PC-3 (cell line): ENCODE measurements at regions not wholly inside any gene's neighbourhood (a gene's known extent, or its start where the extent isn't known, plus 50 kb on each side); places are given as distances from the start of the nearest gene placed in this dataset.

Experiments used
- ATAC-seq: fragments of 200-7000 bp; cut with Tn5 transposase; 2 replicates; pipeline ENCODE4 v1.9.1; 2020; ENCODE audit warnings: mild to moderate bottlenecking, moderate library complexity
- BruUV-seq: library from RNA; stranded (reverse); fragments of 400-500 nt; replicated peaks from 2 replicates; lab custom pipeline; 2021; lab: Mats Ljungman, UMichigan
- CTCF ChIA-PET: fragments of 300-600 bp; sonication (Branson Sonifier 250); formaldehyde crosslinking; loops from one replicate; lab custom pipeline; 2022; ENCODE audit warnings: antibody characterized with exemption; lab: Charles Lee
- POLR2A ChIA-PET: fragments of 300-600 bp; sonication (Branson Sonifier 250); formaldehyde crosslinking; loops from one replicate; lab custom pipeline; 2022; ENCODE audit warnings: antibody characterized with exemption; ENCODE audit not compliant: unreplicated experiment; lab: Charles Lee
- DNase-seq: peaks from one replicate; pipeline ENCODE4 v3.0.0-alpha.2; 2015
- H2AFZ ChIP-seq: fragments of 300-600 bp; sonication (generic); 2 replicates; pipeline ENCODE4 v1.6.0; 2016; ENCODE audit warnings: antibody characterized with exemption, low read length
- H3F3A ChIP-seq: fragments of 300-600 bp; sonication (generic); one replicate; pipeline ENCODE4 v1.6.0; 2017; ENCODE audit warnings: antibody characterized with exemption, low read length, control low read depth, mild to moderate bottlenecking; ENCODE audit not compliant: unreplicated experiment
- H3K27ac ChIP-seq: fragments of 300-600 bp; sonication (generic); 2 replicates; pipeline ENCODE4 v1.5.1; 2016; ENCODE audit warnings: mild to moderate bottlenecking, low read length
- H3K27me3 ChIP-seq: fragments of 300-600 bp; sonication (generic); 2 replicates; pipeline ENCODE4 v1.6.1; 2016; ENCODE audit warnings: low read length, mixed read lengths
- H3K36me3 ChIP-seq: fragments of 300-600 bp; sonication (generic); 2 replicates; pipeline ENCODE4 v1.6.1; 2016; ENCODE audit warnings: low read depth, mixed run types, low read length, mixed read lengths
- H3K4me1 ChIP-seq: fragments of 300-600 bp; sonication (generic); 2 replicates; pipeline ENCODE4 v1.5.1; 2016; ENCODE audit warnings: low read length; ENCODE audit not compliant: insufficient read depth
- H3K4me2 ChIP-seq: fragments of 300-600 bp; sonication (generic); 2 replicates; pipeline ENCODE4 v1.6.0; 2016; ENCODE audit warnings: low read length
- H3K4me3 ChIP-seq: fragments of 300-600 bp; sonication (generic); 2 replicates; pipeline ENCODE4 v1.5.1; 2016; ENCODE audit warnings: mild to moderate bottlenecking, low read length, mixed read lengths
- H3K79me2 ChIP-seq: fragments of 300-600 bp; sonication (generic); 2 replicates; pipeline ENCODE4 v1.6.1; 2017; ENCODE audit warnings: low read length, mixed read lengths
- H3K9ac ChIP-seq: fragments of 300-600 bp; sonication (generic); 2 replicates; pipeline ENCODE4 v1.6.0; 2016; ENCODE audit warnings: mild to moderate bottlenecking, low read length
- H3K9me2 ChIP-seq: fragments of 300-600 bp; sonication (generic); replicated peaks from 2 replicates; pipeline ENCODE4 v1.6.1; 2016; ENCODE audit warnings: mixed run types, low read length, mixed read lengths
- H3K9me3 ChIP-seq: fragments of 300-600 bp; sonication (generic); 2 replicates; pipeline ENCODE4 v1.6.1; 2016; ENCODE audit warnings: low read length, mixed read lengths
- H4K20me1 ChIP-seq: fragments of 300-600 bp; sonication (generic); 2 replicates; pipeline ENCODE4 v1.6.1; 2016; ENCODE audit warnings: low read length, mixed read lengths
- EZH2 ChIP-seq: fragments of 300-600 bp; sonication (generic); IDR thresholded peaks from one replicate; pipeline ENCODE4 v1.6.1; 2017; ENCODE audit warnings: antibody characterized with exemption, mild to moderate bottlenecking, low read length; ENCODE audit not compliant: unreplicated experiment
- EZH2phosphoT487 ChIP-seq: fragments of 300-600 bp; sonication (generic); IDR thresholded peaks from 2 replicates; pipeline ENCODE4 v1.6.1; 2018; ENCODE audit warnings: mild to moderate bottlenecking, antibody characterized with exemption, low read length, borderline replicate concordance
- intact Hi-C: fragments of 100-400 bp; cut with micrococcal nuclease; formaldehyde crosslinking; loops from 2 replicates; pipeline ENCODE4 v1.9.0; 2023
- TF ChIP-seq, protein P1 (sequence below): fragments of 300-600 bp; sonication (generic); conservative IDR thresholded peaks from 2 replicates; pipeline ENCODE4 v1.5.1; 2017; ENCODE audit warnings: antibody characterized with exemption, low read depth, mild to moderate bottlenecking, low read length

GRCh38 chr3:18044191-18044590 lies 301.8 kb upstream of the TBC1D5 start:
- Histone ChIP-seq H3K9ac (no peak overlapping the region), H3K4me3 (no peak overlapping the region), H3F3A (no peaks in the 10 kb centered on the region), H3K4me1 (no peaks in the 10 kb centered on the region), H4K20me1 (no peaks in the 10 kb centered on the region), H2AFZ (no peak overlapping the region), H3K79me2 (no peaks in the 10 kb centered on the region), H3K27me3 (no peaks in the 10 kb centered on the region), H3K9me2 (0 out of 2 replicates have a peak, but pooled peaks cover 4% of the 10 kb centered on the region), H3K4me2 (no peak overlapping the region), H3K27ac (no peak overlapping the region), H3K9me3 (no peaks in the 10 kb centered on the region), H3K36me3 (no peaks in the 10 kb centered on the region)
- TF ChIP-seq, protein P1, sequence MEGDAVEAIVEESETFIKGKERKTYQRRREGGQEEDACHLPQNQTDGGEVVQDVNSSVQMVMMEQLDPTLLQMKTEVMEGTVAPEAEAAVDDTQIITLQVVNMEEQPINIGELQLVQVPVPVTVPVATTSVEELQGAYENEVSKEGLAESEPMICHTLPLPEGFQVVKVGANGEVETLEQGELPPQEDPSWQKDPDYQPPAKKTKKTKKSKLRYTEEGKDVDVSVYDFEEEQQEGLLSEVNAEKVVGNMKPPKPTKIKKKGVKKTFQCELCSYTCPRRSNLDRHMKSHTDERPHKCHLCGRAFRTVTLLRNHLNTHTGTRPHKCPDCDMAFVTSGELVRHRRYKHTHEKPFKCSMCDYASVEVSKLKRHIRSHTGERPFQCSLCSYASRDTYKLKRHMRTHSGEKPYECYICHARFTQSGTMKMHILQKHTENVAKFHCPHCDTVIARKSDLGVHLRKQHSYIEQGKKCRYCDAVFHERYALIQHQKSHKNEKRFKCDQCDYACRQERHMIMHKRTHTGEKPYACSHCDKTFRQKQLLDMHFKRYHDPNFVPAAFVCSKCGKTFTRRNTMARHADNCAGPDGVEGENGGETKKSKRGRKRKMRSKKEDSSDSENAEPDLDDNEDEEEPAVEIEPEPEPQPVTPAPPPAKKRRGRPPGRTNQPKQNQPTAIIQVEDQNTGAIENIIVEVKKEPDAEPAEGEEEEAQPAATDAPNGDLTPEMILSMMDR: no peak
- TF ChIP-seq EZH2: no peak
- ATAC-seq: no peak
- BruUV-seq: no TSS peak
- CTCF ChIA-PET: no interaction called here
- intact Hi-C loops: no loop called here
- POLR2A ChIA-PET: no interaction called here
- no peak for DNase-seq

DNA sequence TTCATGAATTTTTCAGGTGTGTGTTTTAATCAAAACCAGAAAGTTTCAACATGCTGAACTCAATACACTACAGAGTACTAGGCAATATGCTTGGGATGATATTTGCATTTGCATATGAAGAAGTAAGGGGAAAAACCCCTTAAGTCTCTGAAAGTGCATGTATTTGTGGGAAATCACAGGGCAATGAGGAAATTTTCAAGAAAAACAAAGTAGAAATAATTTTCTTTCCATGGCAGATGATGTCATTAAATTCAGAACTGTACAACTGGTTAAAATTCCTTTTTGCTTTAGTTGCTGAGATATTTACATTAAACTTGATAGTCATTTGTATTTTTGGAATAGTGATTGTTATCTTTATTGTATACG lies 294.0 kb upstream of the TBC1D5 start:
- Histone ChIP-seq H3K9me3 (no peaks in the 10 kb centered on the region), H3K4me2 (no peak overlapping the region), H3K36me3 (no peaks in the 10 kb centered on the region), H3K27me3 (no peaks in the 10 kb centered on the region), H3K9ac (no peak overlapping the region), H2AFZ (no peak overlapping the region), H3K4me1 (no peaks in the 10 kb centered on the region), H4K20me1 (no peaks in the 10 kb centered on the region), H3K79me2 (no peaks in the 10 kb centered on the region), H3K27ac (no peak overlapping the region), H3K4me3 (no peak overlapping the region), H3K9me2 (0 out of 2 replicates have a peak, but pooled peaks cover 5% of the 10 kb centered on the region), H3F3A (no peaks in the 10 kb centered on the region)
- POLR2A ChIA-PET: no interaction called here
- intact Hi-C loops: no loop called here
- CTCF ChIA-PET: no interaction called here
- DNase-seq (no peak), ATAC-seq (no peak)
- TF ChIP-seq, protein P1: no peak
- TF ChIP-seq EZH2: no peak
- no peak for TF ChIP-seq EZH2phosphoT487
- no TSS peak for BruUV-seq

DNA sequence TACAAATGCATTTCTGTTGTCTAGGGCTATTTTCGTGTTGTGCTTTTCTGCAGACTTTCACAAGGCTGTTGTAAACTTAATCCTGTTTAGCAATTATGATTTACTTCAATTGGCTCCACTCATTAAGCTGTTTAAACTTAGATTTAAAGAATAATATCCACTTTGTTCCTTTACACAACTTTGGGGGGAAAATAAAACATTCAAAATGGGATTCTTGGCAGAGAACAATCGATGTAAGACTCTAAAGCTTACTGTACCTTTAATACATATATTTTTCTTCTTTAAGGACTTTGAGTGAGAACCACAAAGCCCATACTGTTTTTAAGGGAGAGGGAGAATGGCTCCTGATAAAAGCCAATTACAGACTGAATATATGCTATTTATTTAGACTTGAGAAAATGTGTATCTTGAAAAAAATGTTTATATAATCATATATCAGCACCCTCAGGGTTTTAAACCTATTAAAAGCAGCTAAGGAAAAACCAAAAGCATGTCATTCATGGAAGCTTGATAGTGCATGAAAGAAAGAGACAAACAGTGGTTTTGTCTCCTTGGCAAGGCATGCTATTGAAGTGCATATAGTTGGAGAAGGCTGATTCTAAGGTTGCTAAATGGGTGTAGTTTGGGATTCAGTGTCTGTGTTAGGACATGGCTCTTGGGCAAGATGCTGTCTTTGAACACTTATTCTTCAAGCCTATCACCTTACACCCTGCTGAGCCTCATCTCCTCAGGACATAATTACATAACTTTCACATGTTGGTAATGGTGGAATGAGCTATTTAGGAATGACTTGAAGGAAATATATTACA lies 293.4 kb upstream of the TBC1D5 start:
- H3K4me2 ChIP-seq: no peak overlapping the region
- H3K27me3 ChIP-seq: no peaks in the 10 kb centered on the region
- intact Hi-C loops: no loop called here
- TF ChIP-seq EZH2phosphoT487 (no peak), EZH2 (no peak)
- TF ChIP-seq, protein P1: no peak
- H3K4me3 ChIP-seq: no peak overlapping the region
- H3K27ac ChIP-seq: no peak overlapping the region
- no peaks in the 10 kb centered on the region for H3K9me3 ChIP-seq
- H3F3A ChIP-seq: no peaks in the 10 kb centered on the region
- DNase-seq: no peak
- H4K20me1 ChIP-seq: no peaks in the 10 kb centered on the region
- ChIA-PET CTCF (no interaction called here), POLR2A (no interaction called here)
- H3K9me2 ChIP-seq: 0 out of 2 replicates have a peak, but pooled peaks cover 5% of the 10 kb centered on the region
- BruUV-seq: no TSS peak
- no peak overlapping the region for H2AFZ ChIP-seq
- no peaks in the 10 kb centered on the region for H3K4me1 ChIP-seq
- no peak for ATAC-seq
- no peak overlapping the region for H3K9ac ChIP-seq
- no peaks in the 10 kb centered on the region for H3K79me2 ChIP-seq
- no peaks in the 10 kb centered on the region for H3K36me3 ChIP-seq
